Stimulated activated CD4-positive, alpha-beta T cell treated with anti-CD3 and anti-CD28 coated beads, TNF-alpha, amount 100 ng/mL, for 4 hours (primary cell): ENCODE measurements at regions not wholly inside any gene's neighbourhood (a gene's known extent, or its start where the extent isn't known, plus 50 kb on each side); places are given as distances from the start of the nearest gene placed in this dataset.

Source experiments
- DNase-seq, 3 experiments: peaks; one replicate each; pipeline ENCODE4 v3.0.0-alpha.2; 2020; ENCODE audit warnings: low read depth in 3 of 3

DNA sequence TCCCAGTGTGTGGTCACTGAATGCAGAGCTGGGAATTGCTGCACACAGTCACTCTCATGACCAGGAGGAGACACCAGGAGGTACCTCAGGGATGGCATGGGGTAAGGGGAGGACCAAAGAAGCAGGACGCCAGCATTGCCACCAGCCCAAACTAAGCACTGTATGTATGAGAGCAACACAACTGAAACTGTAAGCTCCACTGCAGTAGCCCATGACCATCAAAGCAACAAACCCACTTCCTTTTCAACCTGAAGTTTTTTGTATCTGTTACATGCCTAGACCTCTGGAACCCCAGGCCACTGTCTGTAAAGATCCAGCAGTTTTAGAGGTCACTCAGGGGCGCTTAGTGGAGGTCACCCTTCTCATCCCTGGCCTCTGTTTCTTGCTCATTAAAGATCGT is 164.3 kb downstream of the SETD4 start:
- no peak for DNase-seq

- DNase-seq: no peak
Measured at GRCh38 chr21:35895598-35895997, 164.7 kb downstream of the SETD4 start.

- no peak for DNase-seq
Measured at GRCh38 chr21:35893156-35893555, 167.2 kb downstream of the SETD4 start.

DNA sequence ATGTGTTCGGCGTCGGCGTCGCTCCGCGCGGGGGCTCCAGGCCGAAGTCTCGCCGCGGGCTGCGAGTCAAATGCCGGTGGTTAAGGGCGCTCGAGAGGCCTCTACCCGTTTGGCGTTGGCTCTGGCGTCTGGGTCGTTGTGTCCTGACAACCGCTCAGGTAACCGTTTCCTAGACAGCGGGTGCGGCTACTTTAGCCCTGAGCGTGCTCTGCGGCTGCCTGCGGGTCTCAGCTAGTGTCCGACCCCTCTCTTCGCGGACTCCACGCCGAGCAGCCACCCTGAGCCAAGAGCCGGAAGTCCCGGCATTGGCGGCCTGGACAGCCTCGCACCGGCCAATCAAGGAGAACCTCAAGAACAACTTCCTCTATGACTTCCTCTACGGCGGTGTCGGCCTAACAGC is 173.4 kb downstream of the SETD4 start:
- no peak for DNase-seq

DNA sequence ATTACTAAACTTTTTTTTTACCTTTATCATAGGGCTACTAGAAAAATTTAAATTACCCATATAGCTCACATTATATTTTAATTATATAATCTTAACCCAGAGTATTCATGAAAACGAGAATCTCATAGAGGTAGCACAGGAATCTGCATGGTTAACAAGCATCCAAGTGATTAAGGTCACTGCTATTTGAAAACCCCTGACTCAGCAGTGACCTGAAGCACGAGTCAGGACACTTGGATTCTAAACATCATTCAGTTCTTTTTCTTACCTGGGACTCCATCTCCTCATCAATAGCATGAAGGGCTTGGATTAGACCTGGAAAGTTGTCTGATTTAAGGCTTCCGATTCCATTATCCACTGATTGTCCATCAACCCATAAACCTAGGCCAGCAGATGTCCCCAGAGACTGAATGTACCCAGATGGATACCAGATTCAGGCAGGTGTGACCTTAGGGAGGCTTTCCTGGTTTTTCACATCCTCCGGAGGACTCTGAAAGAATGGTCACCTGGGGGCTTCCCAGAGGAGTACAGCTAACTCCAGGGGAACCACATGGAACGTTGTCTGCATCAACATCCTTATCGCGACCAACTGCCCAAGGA is 174.3 kb downstream of the SETD4 start:
- no peak for DNase-seq

- no peak for DNase-seq
Measured at GRCh38 chr21:35882791-35883240, 177.5 kb downstream of the SETD4 start.

DNA sequence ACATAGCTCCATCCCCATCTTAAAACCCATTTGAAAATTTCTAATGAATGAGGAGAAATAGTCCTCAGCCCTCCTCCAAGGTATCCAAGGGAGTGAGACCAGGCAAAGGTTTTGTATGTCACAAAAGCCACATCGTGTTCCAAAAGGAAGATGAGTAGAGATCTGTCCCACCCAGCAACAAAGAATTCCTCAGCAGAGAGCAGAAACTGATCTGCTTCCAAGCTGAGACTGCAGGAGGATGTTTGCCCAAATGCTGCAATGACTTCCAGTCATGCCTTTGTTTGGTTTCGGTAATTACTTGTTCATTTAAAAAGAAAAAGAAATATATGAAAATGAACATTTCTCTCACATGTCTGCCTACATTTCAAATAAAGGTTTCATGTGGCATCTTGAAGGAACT is 186.9 kb downstream of the SETD4 start:
- DNase-seq: no peak

DNA sequence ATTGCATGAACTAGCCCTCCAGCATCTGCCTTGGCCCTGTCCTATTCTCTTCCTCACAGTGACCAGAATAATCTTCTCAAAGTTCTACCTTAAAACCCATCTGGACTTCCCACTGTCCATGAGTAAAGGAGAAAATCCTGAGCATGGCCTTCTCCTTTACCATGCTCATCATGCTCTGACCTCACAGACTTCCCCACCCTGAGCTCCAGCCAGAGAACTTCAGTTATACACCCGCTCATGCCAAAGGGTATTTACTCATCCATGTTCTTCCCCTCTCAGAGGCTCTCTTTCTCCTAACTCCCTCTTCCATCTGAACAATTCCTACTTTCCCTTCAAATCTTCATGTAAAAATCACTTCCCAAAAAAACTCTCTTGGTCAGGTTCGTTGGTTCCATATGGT is 188.4 kb downstream of the SETD4 start:
- DNase-seq: no peak

DNA sequence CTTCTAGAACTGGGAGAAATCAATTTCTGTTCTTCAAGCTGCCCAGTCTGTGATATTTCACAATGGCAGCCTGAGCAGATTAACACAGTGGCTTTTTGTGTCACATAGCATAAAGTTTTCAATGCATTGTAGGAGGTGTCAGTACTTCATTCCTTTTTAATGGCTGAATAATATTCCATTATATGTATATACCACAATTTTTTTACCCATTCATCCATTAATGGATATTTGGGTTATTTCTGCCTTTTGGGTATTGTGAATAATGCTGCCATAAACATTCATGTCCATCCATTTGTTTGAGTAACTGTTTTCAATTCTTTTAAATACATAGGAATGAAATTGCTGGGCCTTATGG is 191.5 kb downstream of the SETD4 start:
- DNase-seq: no peak

- DNase-seq: no peak
Measured at GRCh38 chr21:35868005-35868868, 192.1 kb downstream of the SETD4 start.

GRCh38 chr21:35864039-35864438 is 196.3 kb downstream of the SETD4 start:
- no peak for DNase-seq

GRCh38 chr21:35862969-35863368 is 197.4 kb downstream of the SETD4 start:
- DNase-seq: no peak

DNA sequence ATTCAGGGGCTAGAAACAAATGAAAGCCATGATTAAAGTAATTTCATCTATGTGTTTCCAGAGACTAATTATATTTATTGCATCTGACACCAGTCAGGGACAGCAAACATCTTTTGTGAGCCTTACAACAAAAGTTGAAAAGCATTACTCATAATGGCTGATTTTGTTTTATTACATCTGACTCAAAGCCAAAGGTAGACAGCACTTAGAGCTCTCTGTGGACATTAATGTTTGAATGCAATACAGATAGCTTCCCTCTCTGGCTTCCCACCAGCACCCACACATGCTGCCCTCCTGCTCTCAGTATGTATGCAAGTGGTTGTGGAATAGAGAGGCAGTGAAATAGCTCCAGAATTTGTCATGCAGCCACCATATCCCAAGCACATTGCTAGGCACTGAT is 198.7 kb downstream of the SETD4 start:
- no peak for DNase-seq

DNA sequence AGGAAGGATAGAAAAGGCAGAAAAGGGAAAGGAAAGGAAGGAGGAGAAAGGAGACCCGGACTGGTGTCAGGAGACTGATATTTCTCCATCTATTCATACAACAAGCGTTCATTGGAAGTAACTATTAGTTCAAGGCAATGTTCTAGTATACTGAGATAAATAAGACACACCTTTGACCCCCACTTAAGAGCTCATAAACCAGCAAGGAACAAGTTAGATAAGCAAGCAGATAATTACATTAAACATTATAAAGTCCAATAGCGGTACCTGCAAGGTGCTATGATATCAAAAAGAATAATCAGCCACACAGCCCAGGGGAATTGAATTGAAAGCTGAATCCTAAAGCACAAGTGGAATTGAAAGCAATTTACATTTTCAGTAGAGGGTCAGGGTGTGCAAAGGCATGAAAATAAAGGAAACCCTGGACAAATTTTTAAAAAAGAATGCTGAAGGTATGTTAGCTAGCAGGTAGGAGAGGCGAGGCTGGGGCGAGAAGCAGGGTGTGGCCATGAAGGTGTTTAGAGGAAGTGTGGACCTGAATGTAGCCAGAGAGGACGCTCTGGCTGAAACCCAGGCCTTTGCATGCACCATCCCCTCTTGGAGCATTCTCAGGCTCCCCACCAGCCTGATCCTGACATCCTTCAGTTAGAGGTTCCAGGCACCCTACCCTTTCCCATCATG is 200.0 kb downstream of the SETD4 start:
- no peak for DNase-seq

DNA sequence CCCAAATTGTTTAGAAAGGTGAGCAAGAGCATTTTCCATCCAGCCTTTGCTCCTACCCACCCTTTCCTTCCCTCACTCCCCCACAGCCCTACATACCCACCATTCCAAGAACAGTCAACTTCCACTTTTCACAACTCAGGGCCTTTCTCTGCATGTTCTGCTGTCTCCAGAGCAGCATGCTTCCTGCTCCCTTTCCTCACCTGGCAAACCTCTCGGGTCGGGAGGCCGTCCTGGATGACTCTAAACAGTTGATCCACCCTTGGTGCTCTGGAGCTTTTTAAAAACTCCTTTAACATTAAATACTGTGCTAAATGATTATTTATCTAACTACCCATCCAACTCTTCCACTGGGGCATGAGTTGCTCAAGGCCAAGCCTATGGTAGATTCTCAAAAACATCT is 200.6 kb downstream of the SETD4 start:
- no peak for DNase-seq

DNA sequence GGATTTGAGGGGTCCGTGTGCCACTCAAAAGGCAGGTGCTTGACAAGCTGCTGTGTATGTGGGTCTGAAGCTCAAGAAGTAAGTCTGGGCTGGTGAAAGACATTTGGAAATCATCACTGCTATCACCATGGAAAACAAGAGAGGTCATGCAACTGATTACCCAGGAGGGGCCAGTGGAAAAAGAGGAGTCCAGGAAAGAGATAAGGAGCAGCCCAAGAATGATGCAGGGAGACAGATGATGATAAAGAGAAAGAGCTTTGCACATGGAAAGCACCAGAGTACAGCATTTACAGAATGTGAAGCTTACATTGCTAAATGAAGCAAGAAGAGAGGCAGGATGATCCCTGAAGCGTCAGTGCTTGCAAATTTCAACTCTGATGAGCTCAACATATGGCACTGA is 203.2 kb downstream of the SETD4 start:
- DNase-seq: no peak

- no peak for DNase-seq
Measured at GRCh38 chr21:35855484-35855883, 204.8 kb downstream of the SETD4 start.

GRCh38 chr21:35854281-35854680 is 206.0 kb downstream of the SETD4 start:
- no peak for DNase-seq

GRCh38 chr21:35853321-35854239 is 206.7 kb downstream of the SETD4 start:
- DNase-seq: no peak

- DNase-seq: no peak
Measured at GRCh38 chr21:35852820-35853219, 207.5 kb downstream of the SETD4 start.

DNA sequence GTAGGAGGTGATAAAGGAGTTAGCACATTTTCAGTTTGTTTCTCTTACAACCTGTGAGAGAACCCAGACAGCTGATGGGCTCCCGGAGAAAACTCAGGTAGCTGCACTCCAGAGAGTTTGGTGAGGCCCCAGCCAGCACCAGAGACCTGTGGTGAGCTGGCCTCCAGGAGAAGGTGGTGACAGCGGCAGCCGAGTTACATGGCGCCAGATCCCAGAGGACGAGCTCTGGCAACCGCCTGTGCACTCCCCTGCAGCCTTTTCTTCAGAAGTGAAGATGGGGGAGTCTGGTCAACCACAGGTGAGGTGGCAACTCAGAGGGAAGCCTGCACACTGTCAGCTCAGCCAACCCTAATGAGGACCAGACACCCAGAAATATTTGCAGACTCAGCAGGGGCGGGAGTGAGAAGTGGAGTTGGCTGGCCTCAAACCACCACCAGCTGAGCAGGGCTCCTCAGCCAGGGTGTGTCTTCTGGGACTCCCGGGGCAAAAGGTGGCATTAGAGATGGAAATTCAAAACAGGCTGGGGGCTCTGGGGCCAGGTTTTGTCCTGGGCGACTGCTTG is 209.7 kb downstream of the SETD4 start:
- DNase-seq: no peak

GRCh38 chr21:35850029-35850428 is 210.3 kb downstream of the SETD4 start:
- no peak for DNase-seq
